Keratinocyte (primary cell): ENCODE measurements at regions not wholly inside any gene's neighbourhood (a gene's known extent, or its start where the extent isn't known, plus 50 kb on each side); places are given as distances from the start of the nearest gene placed in this dataset.

Experiments used
- DNase-seq: peaks from one replicate; pipeline ENCODE4 v3.0.0-alpha.2; 2011; ENCODE audit warnings: low read depth, missing footprints, low spot score
- FAIRE-seq: peaks from 2 replicates; lab custom pipeline; 2011; peaks lifted over from hg19 to GRCh38; lab: Jason Lieb, UNC
- H2AFZ ChIP-seq: 2 replicates; pipeline ENCODE4 v1.6.0; 2012; ENCODE audit warnings: low read length, control low read depth, inconsistent platforms; ENCODE audit not compliant: control insufficient read depth
- H3K27ac ChIP-seq: 2 replicates; pipeline ENCODE4 v1.5.1; 2011; ENCODE audit warnings: low read length; ENCODE audit not compliant: control insufficient read depth, insufficient read depth
- H3K27me3 ChIP-seq: 3 replicates; pipeline ENCODE4 v1.6.0; 2011; ENCODE audit warnings: low read length; ENCODE audit not compliant: control insufficient read depth, insufficient read depth; ENCODE audit errors: extremely low read depth
- H3K36me3 ChIP-seq, 2 experiments: 2 replicates in 1 of 2; 3 replicates in 1 of 2; pipeline ENCODE4 v1.5.1; 2011; ENCODE audit warnings: low read length in 2 of 2, mild to moderate bottlenecking in 1 of 2; ENCODE audit not compliant: control insufficient read depth in 2 of 2, insufficient read depth in 2 of 2; ENCODE audit errors: extremely low read depth in 1 of 2
- H3K4me1 ChIP-seq: 3 replicates; pipeline ENCODE4 v1.5.1; 2011; ENCODE audit warnings: low read length; ENCODE audit not compliant: control insufficient read depth, insufficient read depth; ENCODE audit errors: extremely low read depth
- H3K4me2 ChIP-seq: 3 replicates; pipeline ENCODE4 v1.6.0; 2011; ENCODE audit warnings: low read depth, low read length; ENCODE audit not compliant: control insufficient read depth, insufficient read depth; ENCODE audit errors: extremely low read depth
- H3K4me3 ChIP-seq, 3 experiments: fragments of 200-600 bp in 1 of 3; sonication (generic) in 1 of 3; 2 replicates in 2 of 3; 3 replicates in 1 of 3; pipeline ENCODE4 v1.5.1; 2011 to 2016; ENCODE audit warnings: low read length in 3 of 3, mild to moderate bottlenecking in 3 of 3, control low read depth in 2 of 3, inconsistent platforms in 1 of 3, low read depth in 1 of 3, mixed read lengths in 1 of 3, mixed run types in 1 of 3, moderate library complexity in 1 of 3; ENCODE audit not compliant: control insufficient read depth in 2 of 3, insufficient read depth in 2 of 3; ENCODE audit errors: extremely low read depth in 1 of 3
- H3K79me2 ChIP-seq: 2 replicates; pipeline ENCODE4 v1.6.0; 2012; ENCODE audit warnings: low read length; ENCODE audit not compliant: control insufficient read depth, insufficient read depth
- H3K9ac ChIP-seq: 3 replicates; pipeline ENCODE4 v1.6.0; 2011; ENCODE audit warnings: low read length; ENCODE audit not compliant: control insufficient read depth, insufficient read depth; ENCODE audit errors: extremely low read depth
- H3K9me1 ChIP-seq: 3 replicates; pipeline ENCODE4 v1.6.0; 2011; ENCODE audit warnings: low read length; ENCODE audit not compliant: control insufficient read depth, insufficient read depth; ENCODE audit errors: extremely low read depth
- H3K9me3 ChIP-seq: 2 replicates; pipeline ENCODE4 v1.5.1; 2012; ENCODE audit warnings: low read depth, low read length; ENCODE audit not compliant: control insufficient read depth
- H4K20me1 ChIP-seq: 3 replicates; pipeline ENCODE4 v1.6.0; 2011; ENCODE audit warnings: low read length; ENCODE audit not compliant: control insufficient read depth, insufficient read depth; ENCODE audit errors: extremely low read depth
- EZH2 ChIP-seq: IDR thresholded peaks from one replicate; pipeline ENCODE4 v1.6.1; 2012; ENCODE audit warnings: inconsistent platforms, mild to moderate bottlenecking, low read length, moderate library complexity
- dilution Hi-C: fragments of 300-500 bp; cut with MboI; formaldehyde crosslinking; loops from one replicate; pipeline ENCODE4 v1.7.0; 2020; ENCODE audit warnings: low sequenced_read_pairs; ENCODE audit not compliant: extremely low pct_ligation_motif_present
- TF ChIP-seq, protein P1 (sequence below), 3 experiments: IDR thresholded peaks in 1 of 3; conservative IDR thresholded peaks in 1 of 3; optimal IDR thresholded peaks in 1 of 3; 2 replicates in 2 of 3; 3 replicates in 1 of 3; pipeline versions ENCODE3 to v1.5.1; 2011; ENCODE audit warnings: low read length in 3 of 3, mild to moderate bottlenecking in 3 of 3, moderate library complexity in 2 of 3, control low read depth in 1 of 3, inconsistent platforms in 1 of 3; ENCODE audit not compliant: insufficient read depth in 2 of 3; ENCODE audit errors: extremely low read depth in 1 of 3

DNA sequence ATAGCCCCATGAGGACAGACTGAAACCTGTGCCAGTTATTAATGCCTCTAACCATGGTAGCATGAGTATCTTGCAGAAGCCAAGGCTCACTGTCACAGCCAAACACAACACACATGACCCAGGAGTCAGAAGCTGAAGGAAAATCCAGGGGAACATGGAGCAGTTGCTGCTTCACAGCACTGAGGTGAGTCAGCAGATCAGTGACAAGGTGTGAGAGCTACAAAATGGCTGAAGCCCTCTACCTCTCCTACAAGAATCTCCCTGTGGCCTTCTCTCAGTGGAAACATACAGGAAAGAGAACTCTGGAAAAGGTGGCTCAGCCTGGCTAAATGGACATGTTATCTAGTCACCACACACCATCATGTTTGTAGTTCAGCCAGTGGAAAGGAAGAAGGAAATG, 93.5 kb downstream of the NAB1 start:
- Histone ChIP-seq H4K20me1 (no peaks in the 10 kb centered on the region), H3K9me3 (no peaks in the 10 kb centered on the region), H3K4me1 (no peaks in the 10 kb centered on the region), H3K79me2 (no peaks in the 10 kb centered on the region), H3K36me3 (no peaks in the 10 kb centered on the region), H3K27ac (no peak overlapping the region), H3K9me1 (no peaks in the 10 kb centered on the region), H3K9ac (no peak overlapping the region), H2AFZ (no peak overlapping the region), H3K27me3 (no peaks in the 10 kb centered on the region), H3K4me3 (no peak overlapping the region), H3K4me2 (no peak overlapping the region)
- no peak for TF ChIP-seq EZH2
- TF ChIP-seq, protein P1, sequence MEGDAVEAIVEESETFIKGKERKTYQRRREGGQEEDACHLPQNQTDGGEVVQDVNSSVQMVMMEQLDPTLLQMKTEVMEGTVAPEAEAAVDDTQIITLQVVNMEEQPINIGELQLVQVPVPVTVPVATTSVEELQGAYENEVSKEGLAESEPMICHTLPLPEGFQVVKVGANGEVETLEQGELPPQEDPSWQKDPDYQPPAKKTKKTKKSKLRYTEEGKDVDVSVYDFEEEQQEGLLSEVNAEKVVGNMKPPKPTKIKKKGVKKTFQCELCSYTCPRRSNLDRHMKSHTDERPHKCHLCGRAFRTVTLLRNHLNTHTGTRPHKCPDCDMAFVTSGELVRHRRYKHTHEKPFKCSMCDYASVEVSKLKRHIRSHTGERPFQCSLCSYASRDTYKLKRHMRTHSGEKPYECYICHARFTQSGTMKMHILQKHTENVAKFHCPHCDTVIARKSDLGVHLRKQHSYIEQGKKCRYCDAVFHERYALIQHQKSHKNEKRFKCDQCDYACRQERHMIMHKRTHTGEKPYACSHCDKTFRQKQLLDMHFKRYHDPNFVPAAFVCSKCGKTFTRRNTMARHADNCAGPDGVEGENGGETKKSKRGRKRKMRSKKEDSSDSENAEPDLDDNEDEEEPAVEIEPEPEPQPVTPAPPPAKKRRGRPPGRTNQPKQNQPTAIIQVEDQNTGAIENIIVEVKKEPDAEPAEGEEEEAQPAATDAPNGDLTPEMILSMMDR (optimal IDR thresholded peaks at IDR 0.05 in 1 of 3, IDR thresholded peaks at IDR 0.05 in 1 of 3, conservative IDR thresholded peaks at IDR 0.05 in 1 of 3; ENCODE audit: extremely low read depth in 1 of 3, insufficient read depth in 2 of 3, low read length in 3 of 3) = no peak
- no peak for FAIRE-seq
- no peak for DNase-seq
- dilution Hi-C loops = no loop called here

DNA sequence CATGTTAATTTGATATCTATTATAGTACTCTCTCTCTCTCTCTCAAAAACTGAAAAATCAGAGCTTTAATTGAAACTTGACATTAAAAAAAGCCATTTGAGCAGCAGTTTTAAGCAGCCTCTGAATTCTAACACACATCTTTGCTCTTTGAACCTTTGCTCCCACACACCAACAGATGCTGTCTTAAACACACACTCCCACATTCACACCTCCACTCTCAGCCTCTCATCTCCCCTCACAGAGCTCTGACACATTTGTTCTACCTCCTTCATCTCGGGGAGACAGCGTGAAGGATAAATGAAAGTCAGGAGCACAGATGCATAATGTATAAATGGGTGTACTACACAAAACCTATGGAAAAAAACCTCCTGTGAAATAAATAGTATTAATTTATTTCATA, 95.2 kb downstream of the NAB1 start:
- Histone ChIP-seq H3K27ac (no peak overlapping the region), H3K9ac (no peak overlapping the region), H3K36me3 (no peaks in the 10 kb centered on the region), H3K4me1 (no peaks in the 10 kb centered on the region), H4K20me1 (no peaks in the 10 kb centered on the region), H3K27me3 (no peaks in the 10 kb centered on the region), H3K9me3 (no peaks in the 10 kb centered on the region), H2AFZ (no peak overlapping the region), H3K9me1 (no peaks in the 10 kb centered on the region), H3K79me2 (no peaks in the 10 kb centered on the region), H3K4me3 (no peak overlapping the region), H3K4me2 (no peak overlapping the region)
- dilution Hi-C loops = no loop called here
- FAIRE-seq (no peak), DNase-seq (no peak)
- no peak for TF ChIP-seq EZH2
- TF ChIP-seq, protein P1 (optimal IDR thresholded peaks at IDR 0.05 in 1 of 3, IDR thresholded peaks at IDR 0.05 in 1 of 3, conservative IDR thresholded peaks at IDR 0.05 in 1 of 3; ENCODE audit: extremely low read depth in 1 of 3, insufficient read depth in 2 of 3, low read length in 3 of 3) = no peak
